ENCODE measurements at regions not wholly inside any gene's neighbourhood (a gene's known extent, or its start where the extent isn't known, plus 50 kb on each side); places are given as distances from the start of the nearest gene placed in this dataset.
A peak's percentile ranks its signal among the peaks of the same experiment; 100 is the strongest.

- Histone ChIP-seq H3K9me3 (no peaks in the 10 kb centered on the region), H3K4me3 (no peak overlapping the region), H3K36me3 (replicated peaks) (no peaks in the 10 kb centered on the region), H3K27me3 (ENCODE audit: low read depth) (no peaks in the 10 kb centered on the region), H3K4me1 (no peaks in the 10 kb centered on the region)
- in situ Hi-C loops (cut with MboI; ENCODE audit: low sequenced_read_pairs) = no loop called here
- DNase-seq (ENCODE audit: low spot score in 2 of 2) = no peak
Measured at GRCh38 chr4:187811591-187811990, 184.0 kb upstream of the ZFP42 start.

GRCh38 chr4:187814737-187815465, 180.7 kb upstream of the ZFP42 start:
- no peak for DNase-seq (ENCODE audit: low spot score in 2 of 2)
- Histone ChIP-seq H3K27me3 (ENCODE audit: low read depth) (no peaks in the 10 kb centered on the region), H3K4me3 (no peak overlapping the region), H3K4me1 (no peaks in the 10 kb centered on the region), H3K36me3 (replicated peaks) (no peaks in the 10 kb centered on the region), H3K9me3 (no peaks in the 10 kb centered on the region)
- in situ Hi-C loops (cut with MboI; ENCODE audit: low sequenced_read_pairs) = no loop called here

- H3K27me3 ChIP-seq (ENCODE audit: low read depth) = no peaks in the 10 kb centered on the region
- no peak for DNase-seq (ENCODE audit: low spot score in 2 of 2)
- H3K9me3 ChIP-seq = no peaks in the 10 kb centered on the region
- H3K4me3 ChIP-seq = no peak overlapping the region
- in situ Hi-C loops (cut with MboI; ENCODE audit: low sequenced_read_pairs) = no loop called here
- no peaks in the 10 kb centered on the region for H3K36me3 ChIP-seq (replicated peaks)
- H3K4me1 ChIP-seq = no peaks in the 10 kb centered on the region
Measured at GRCh38 chr4:187826725-187827124, 168.8 kb upstream of the ZFP42 start.

GRCh38 chr4:187827631-187828030, 167.9 kb upstream of the ZFP42 start:
- Histone ChIP-seq H3K27me3 (ENCODE audit: low read depth) (no peaks in the 10 kb centered on the region), H3K36me3 (replicated peaks) (no peaks in the 10 kb centered on the region), H3K4me3 (no peak overlapping the region), H3K4me1 (no peaks in the 10 kb centered on the region), H3K9me3 (no peaks in the 10 kb centered on the region)
- DNase-seq (ENCODE audit: low spot score in 2 of 2) = no peak
- in situ Hi-C loops (cut with MboI; ENCODE audit: low sequenced_read_pairs) = no loop called here

GRCh38 chr4:187839765-187840164, 155.8 kb upstream of the ZFP42 start:
- Histone ChIP-seq H3K36me3 (replicated peaks) (no peaks in the 10 kb centered on the region), H3K4me3 (no peak overlapping the region), H3K9me3 (no peaks in the 10 kb centered on the region), H3K4me1 (no peaks in the 10 kb centered on the region), H3K27me3 (ENCODE audit: low read depth) (no peaks in the 10 kb centered on the region)
- DNase-seq (ENCODE audit: low spot score in 2 of 2) = no peak
- in situ Hi-C loops (cut with MboI; ENCODE audit: low sequenced_read_pairs) = no loop called here

- no peaks in the 10 kb centered on the region for H3K27me3 ChIP-seq (ENCODE audit: low read depth)
- H3K4me1 ChIP-seq = no peaks in the 10 kb centered on the region
- in situ Hi-C loops (cut with MboI; ENCODE audit: low sequenced_read_pairs) = no loop called here
- DNase-seq (ENCODE audit: low spot score in 2 of 2) = no peak
- no peaks in the 10 kb centered on the region for H3K36me3 ChIP-seq (replicated peaks)
- no peaks in the 10 kb centered on the region for H3K9me3 ChIP-seq
- H3K4me3 ChIP-seq = no peak overlapping the region
Measured at GRCh38 chr4:187840814-187841213, 154.8 kb upstream of the ZFP42 start.

GRCh38 chr4:187849556-187850225, 145.9 kb upstream of the ZFP42 start:
- Histone ChIP-seq H3K27me3 (ENCODE audit: low read depth) (no peaks in the 10 kb centered on the region), H3K4me1 (no peaks in the 10 kb centered on the region), H3K9me3 (no peaks in the 10 kb centered on the region), H3K4me3 (no peak overlapping the region), H3K36me3 (replicated peaks) (no peaks in the 10 kb centered on the region)
- no peak for DNase-seq (ENCODE audit: low spot score in 2 of 2)
- in situ Hi-C loops (cut with MboI; ENCODE audit: low sequenced_read_pairs) = no loop called here

GRCh38 chr4:187865914-187866313, 129.7 kb upstream of the ZFP42 start:
- Histone ChIP-seq H3K4me1 (no peaks in the 10 kb centered on the region), H3K36me3 (replicated peaks) (no peaks in the 10 kb centered on the region), H3K4me3 (no peak overlapping the region), H3K27me3 (ENCODE audit: low read depth) (no peaks in the 10 kb centered on the region), H3K9me3 (no peaks in the 10 kb centered on the region)
- DNase-seq (ENCODE audit: low spot score in 2 of 2) = peak in 1 of 2 experiments; percentile 7
- in situ Hi-C loops (cut with MboI; ENCODE audit: low sequenced_read_pairs) = no loop called here

GRCh38 chr4:187883049-187883448, 112.5 kb upstream of the ZFP42 start:
- Histone ChIP-seq H3K4me1 (0 out of 2 replicates have a peak, but pooled peaks cover 3% of the 10 kb centered on the region), H3K9me3 (no peaks in the 10 kb centered on the region), H3K36me3 (replicated peaks) (no peaks in the 10 kb centered on the region), H3K4me3 (no peak overlapping the region), H3K27me3 (ENCODE audit: low read depth) (no peaks in the 10 kb centered on the region)
- DNase-seq (ENCODE audit: low spot score in 2 of 2) = no peak
- in situ Hi-C loops (cut with MboI; ENCODE audit: low sequenced_read_pairs) = no loop called here

GRCh38 chr4:187883836-187884475, 111.6 kb upstream of the ZFP42 start:
- no peak for DNase-seq (ENCODE audit: low spot score in 2 of 2)
- in situ Hi-C loops (cut with MboI; ENCODE audit: low sequenced_read_pairs) = no loop called here
- Histone ChIP-seq H3K4me1 (0 out of 2 replicates have a peak, but pooled peaks cover 3% of the 10 kb centered on the region), H3K36me3 (replicated peaks) (no peaks in the 10 kb centered on the region), H3K9me3 (no peaks in the 10 kb centered on the region), H3K27me3 (ENCODE audit: low read depth) (no peaks in the 10 kb centered on the region), H3K4me3 (no peak overlapping the region)

GRCh38 chr4:187887906-187888305, 107.7 kb upstream of the ZFP42 start:
- no peaks in the 10 kb centered on the region for H3K9me3 ChIP-seq
- H3K27me3 ChIP-seq (ENCODE audit: low read depth) = no peaks in the 10 kb centered on the region
- no peak for DNase-seq (ENCODE audit: low spot score in 2 of 2)
- in situ Hi-C loops (cut with MboI; ENCODE audit: low sequenced_read_pairs) = no loop called here
- 0 out of 2 replicates have a peak, but pooled peaks cover 3% of the 10 kb centered on the region for H3K4me1 ChIP-seq
- H3K36me3 ChIP-seq (replicated peaks) = no peaks in the 10 kb centered on the region
- H3K4me3 ChIP-seq = no peak overlapping the region

GRCh38 chr4:187889651-187890050, 105.9 kb upstream of the ZFP42 start:
- no peaks in the 10 kb centered on the region for H3K27me3 ChIP-seq (ENCODE audit: low read depth)
- H3K36me3 ChIP-seq (replicated peaks) = no peaks in the 10 kb centered on the region
- H3K9me3 ChIP-seq = no peaks in the 10 kb centered on the region
- in situ Hi-C loops (cut with MboI; ENCODE audit: low sequenced_read_pairs) = no loop called here
- H3K4me3 ChIP-seq = no peak overlapping the region
- H3K4me1 ChIP-seq = peaks cover 3% of the 10 kb centered on the region; the same call in 1 of the 2 replicates
- DNase-seq (ENCODE audit: low spot score in 2 of 2) = no peak

GRCh38 chr4:187893418-187893817, 102.2 kb upstream of the ZFP42 start:
- in situ Hi-C loops (cut with MboI; ENCODE audit: low sequenced_read_pairs) = no loop called here
- DNase-seq (ENCODE audit: low spot score in 2 of 2) = no peak
- Histone ChIP-seq H3K4me3 (no peak overlapping the region), H3K4me1 (no peaks in the 10 kb centered on the region; the same call in 1 of the 2 replicates), H3K9me3 (no peaks in the 10 kb centered on the region), H3K27me3 (ENCODE audit: low read depth) (no peaks in the 10 kb centered on the region), H3K36me3 (replicated peaks) (no peaks in the 10 kb centered on the region)

GRCh38 chr4:187903106-187903505, 92.5 kb upstream of the ZFP42 start:
- H3K27me3 ChIP-seq (ENCODE audit: low read depth) = no peaks in the 10 kb centered on the region
- H3K9me3 ChIP-seq = no peaks in the 10 kb centered on the region
- no peaks in the 10 kb centered on the region for H3K36me3 ChIP-seq (replicated peaks)
- H3K4me1 ChIP-seq = no peaks in the 10 kb centered on the region
- H3K4me3 ChIP-seq = no peak overlapping the region
- in situ Hi-C loops (cut with MboI; ENCODE audit: low sequenced_read_pairs) = no loop called here
- DNase-seq (ENCODE audit: low spot score in 2 of 2) = no peak
